ENCODE measurements at regions not wholly inside any gene's neighbourhood (a gene's known extent, or its start where the extent isn't known, plus 50 kb on each side); places are given as distances from the start of the nearest gene placed in this dataset.

DNA sequence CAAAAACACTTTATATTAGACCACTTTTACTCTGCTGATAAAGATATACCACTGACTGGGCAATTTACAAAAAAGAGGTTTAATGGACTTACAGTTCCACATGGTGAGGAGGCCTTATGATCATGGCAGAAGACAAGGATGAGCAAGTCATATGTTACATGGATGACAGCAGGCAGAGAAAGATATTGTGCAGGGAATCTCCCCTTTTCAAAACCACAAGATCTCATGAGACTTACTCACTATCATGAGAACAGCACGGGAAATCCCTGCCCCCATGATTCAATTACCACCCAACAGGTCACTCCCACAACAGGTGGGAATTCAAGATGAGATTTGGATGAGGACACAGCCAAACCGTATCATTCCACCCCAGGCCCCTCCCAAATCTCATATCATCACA is 1383.8 kb upstream of the MAP3K7 start:
- Histone ChIP-seq H3K27ac (no peak overlapping the region), H4K20me1 (ENCODE audit: insufficient read depth, poor library complexity, severe bottlenecking) (no peaks in the 10 kb centered on the region), H3K79me2 (no peaks in the 10 kb centered on the region), H3K4me1 (ENCODE audit: insufficient read depth) (no peaks in the 10 kb centered on the region), H3K4me2 (no peak overlapping the region), H3K9me2 (replicated peaks; ENCODE audit: insufficient read depth) (no peaks in the 10 kb centered on the region), H3K4me3 (no peak overlapping the region), H3K36me3 (replicated peaks; ENCODE audit: insufficient read depth, low read depth) (no peaks in the 10 kb centered on the region), H3K27me3 (no peaks in the 10 kb centered on the region), H3K9me3 (ENCODE audit: low read depth) (no peaks in the 10 kb centered on the region), H2AFZ (no peak overlapping the region)
- no peak for DNase-seq (ENCODE audit: low spot score)
- TF ChIP-seq EZH2phosphoT487 (IDR thresholded peaks at IDR 0.05; ENCODE audit: low read depth, severe bottlenecking, unreplicated experiment), result no peak
- no peak for TF ChIP-seq EZH2 (IDR thresholded peaks at IDR 0.05; ENCODE audit: borderline replicate concordance)
- WGBS (ENCODE audit: low lambda C conversion rate, missing lambda C conversion rate), result 69% methylated on average over 2 of the region's 2 CpGs

DNA sequence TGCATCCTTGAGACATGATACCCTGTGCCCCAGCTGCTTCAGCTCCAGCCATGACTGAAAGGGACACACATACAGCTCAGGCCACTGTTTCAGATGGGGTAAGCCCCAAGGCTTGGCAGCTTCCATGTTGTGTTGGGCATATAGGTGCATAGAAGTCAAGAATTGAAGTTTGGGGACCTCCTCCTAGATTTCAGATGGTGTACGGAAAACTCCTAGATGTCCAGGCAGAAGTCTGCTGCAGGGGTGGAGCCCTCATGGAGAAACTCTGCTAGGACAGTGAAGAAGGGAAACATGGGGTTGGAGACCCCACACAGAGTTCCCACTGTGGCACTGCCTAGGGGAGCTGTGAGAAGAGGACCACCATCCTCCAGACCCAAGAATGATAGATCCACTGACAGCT is 1379.0 kb upstream of the MAP3K7 start:
- H3K4me2 ChIP-seq, result no peak overlapping the region
- no peak overlapping the region for H2AFZ ChIP-seq
- 93% methylated on average over 1 of the region's 1 CpG for WGBS (ENCODE audit: low lambda C conversion rate, missing lambda C conversion rate)
- H3K9me2 ChIP-seq (replicated peaks; ENCODE audit: insufficient read depth), result no peaks in the 10 kb centered on the region
- no peak overlapping the region for H3K27ac ChIP-seq
- no peaks in the 10 kb centered on the region for H3K27me3 ChIP-seq
- H4K20me1 ChIP-seq (ENCODE audit: insufficient read depth, poor library complexity, severe bottlenecking), result no peaks in the 10 kb centered on the region
- DNase-seq (ENCODE audit: low spot score), result no peak
- TF ChIP-seq EZH2 (IDR thresholded peaks at IDR 0.05; ENCODE audit: borderline replicate concordance) (no peak), EZH2phosphoT487 (IDR thresholded peaks at IDR 0.05; ENCODE audit: low read depth, severe bottlenecking, unreplicated experiment) (no peak)
- TF ChIP-seq, protein P1, sequence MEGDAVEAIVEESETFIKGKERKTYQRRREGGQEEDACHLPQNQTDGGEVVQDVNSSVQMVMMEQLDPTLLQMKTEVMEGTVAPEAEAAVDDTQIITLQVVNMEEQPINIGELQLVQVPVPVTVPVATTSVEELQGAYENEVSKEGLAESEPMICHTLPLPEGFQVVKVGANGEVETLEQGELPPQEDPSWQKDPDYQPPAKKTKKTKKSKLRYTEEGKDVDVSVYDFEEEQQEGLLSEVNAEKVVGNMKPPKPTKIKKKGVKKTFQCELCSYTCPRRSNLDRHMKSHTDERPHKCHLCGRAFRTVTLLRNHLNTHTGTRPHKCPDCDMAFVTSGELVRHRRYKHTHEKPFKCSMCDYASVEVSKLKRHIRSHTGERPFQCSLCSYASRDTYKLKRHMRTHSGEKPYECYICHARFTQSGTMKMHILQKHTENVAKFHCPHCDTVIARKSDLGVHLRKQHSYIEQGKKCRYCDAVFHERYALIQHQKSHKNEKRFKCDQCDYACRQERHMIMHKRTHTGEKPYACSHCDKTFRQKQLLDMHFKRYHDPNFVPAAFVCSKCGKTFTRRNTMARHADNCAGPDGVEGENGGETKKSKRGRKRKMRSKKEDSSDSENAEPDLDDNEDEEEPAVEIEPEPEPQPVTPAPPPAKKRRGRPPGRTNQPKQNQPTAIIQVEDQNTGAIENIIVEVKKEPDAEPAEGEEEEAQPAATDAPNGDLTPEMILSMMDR (IDR thresholded peaks at IDR 0.05; ENCODE audit: poor library complexity), result no peak
- H3K4me3 ChIP-seq, result no peak overlapping the region
- no peaks in the 10 kb centered on the region for H3K79me2 ChIP-seq
- H3K36me3 ChIP-seq (replicated peaks; ENCODE audit: insufficient read depth, low read depth), result no peaks in the 10 kb centered on the region
- no peaks in the 10 kb centered on the region for H3K4me1 ChIP-seq (ENCODE audit: insufficient read depth)
- H3K9me3 ChIP-seq (ENCODE audit: low read depth), result no peaks in the 10 kb centered on the region

DNA sequence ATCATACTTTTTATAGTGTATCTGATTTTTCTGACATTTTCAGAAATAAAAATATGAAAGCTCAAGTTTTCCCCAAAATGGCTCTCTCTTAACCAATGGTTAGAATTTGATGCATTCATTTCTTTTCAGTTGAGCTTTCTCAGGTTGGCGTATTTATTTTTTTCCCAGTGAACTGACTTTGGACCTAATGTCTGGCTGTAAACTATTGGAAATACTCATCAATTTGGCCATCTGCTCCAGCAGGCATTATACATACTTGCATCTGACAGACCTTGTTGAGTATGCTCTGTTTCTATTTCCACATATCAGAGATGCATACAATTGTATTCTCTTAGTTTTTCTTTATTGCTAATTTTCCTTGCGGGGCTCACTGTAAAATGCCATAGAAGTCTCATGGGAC is 1374.8 kb upstream of the MAP3K7 start:
- Histone ChIP-seq H3K36me3 (replicated peaks; ENCODE audit: insufficient read depth, low read depth) (no peaks in the 10 kb centered on the region), H3K27me3 (no peaks in the 10 kb centered on the region), H3K4me1 (ENCODE audit: insufficient read depth) (no peaks in the 10 kb centered on the region), H2AFZ (no peak overlapping the region), H3K4me2 (no peak overlapping the region), H3K9me2 (replicated peaks; ENCODE audit: insufficient read depth) (no peaks in the 10 kb centered on the region), H3K9me3 (ENCODE audit: low read depth) (no peaks in the 10 kb centered on the region), H4K20me1 (ENCODE audit: insufficient read depth, poor library complexity, severe bottlenecking) (no peaks in the 10 kb centered on the region), H3K27ac (no peak overlapping the region), H3K4me3 (no peak overlapping the region), H3K79me2 (no peaks in the 10 kb centered on the region)
- WGBS (ENCODE audit: low lambda C conversion rate, missing lambda C conversion rate), result 93% methylated on average over 2 of the region's 2 CpGs
- TF ChIP-seq, protein P1 (IDR thresholded peaks at IDR 0.05; ENCODE audit: poor library complexity), result no peak
- TF ChIP-seq EZH2phosphoT487 (IDR thresholded peaks at IDR 0.05; ENCODE audit: low read depth, severe bottlenecking, unreplicated experiment), result no peak
- no peak for TF ChIP-seq EZH2 (IDR thresholded peaks at IDR 0.05; ENCODE audit: borderline replicate concordance)
- no peak for DNase-seq (ENCODE audit: low spot score)

DNA sequence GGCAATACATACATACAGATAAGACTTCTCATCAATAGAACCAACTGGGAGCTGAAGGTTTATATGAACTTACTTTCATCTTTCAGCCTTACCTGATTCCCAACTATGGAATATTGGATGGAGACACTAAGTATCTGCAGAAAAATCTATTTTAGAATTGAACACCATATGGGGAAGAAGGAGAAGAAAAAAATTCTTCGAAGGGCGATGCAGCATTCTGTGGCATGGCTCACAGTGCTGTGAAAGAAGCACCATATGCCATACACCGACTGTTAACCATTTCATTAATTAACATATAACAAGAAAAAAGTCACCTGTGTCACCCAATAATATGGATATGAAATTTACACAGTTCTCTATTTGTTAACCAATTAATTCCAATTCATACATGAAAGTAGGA is 1374.4 kb upstream of the MAP3K7 start:
- Histone ChIP-seq H4K20me1 (ENCODE audit: insufficient read depth, poor library complexity, severe bottlenecking) (no peaks in the 10 kb centered on the region), H3K36me3 (replicated peaks; ENCODE audit: insufficient read depth, low read depth) (no peaks in the 10 kb centered on the region), H3K9me3 (ENCODE audit: low read depth) (no peaks in the 10 kb centered on the region), H3K4me1 (ENCODE audit: insufficient read depth) (no peaks in the 10 kb centered on the region), H2AFZ (no peak overlapping the region), H3K4me2 (no peak overlapping the region), H3K27ac (no peak overlapping the region), H3K9me2 (replicated peaks; ENCODE audit: insufficient read depth) (no peaks in the 10 kb centered on the region), H3K27me3 (no peaks in the 10 kb centered on the region), H3K79me2 (no peaks in the 10 kb centered on the region), H3K4me3 (no peak overlapping the region)
- DNase-seq (ENCODE audit: low spot score), result no peak
- TF ChIP-seq, protein P1 (IDR thresholded peaks at IDR 0.05; ENCODE audit: poor library complexity), result no peak
- TF ChIP-seq EZH2phosphoT487 (IDR thresholded peaks at IDR 0.05; ENCODE audit: low read depth, severe bottlenecking, unreplicated experiment) (no peak), EZH2 (IDR thresholded peaks at IDR 0.05; ENCODE audit: borderline replicate concordance) (no peak)
- 91% methylated on average over 3 of the region's 3 CpGs for WGBS (ENCODE audit: low lambda C conversion rate, missing lambda C conversion rate)

All from hepatocyte (in vitro differentiated cells).